EH (cell line): ENCODE measurements at regions not wholly inside any gene's neighbourhood (a gene's known extent, or its start where the extent isn't known, plus 50 kb on each side); places are given as distances from the start of the nearest gene placed in this dataset.
"Not testable (repeated sequence)": the region's sequence is repeated elsewhere in the genome, so short reads cannot be mapped to it uniquely, and the experiment has no call there.

ENCODE experiments used
- DNase-seq: peaks from one replicate; pipeline ENCODE4 v3.0.0-alpha.2; 2015; ENCODE audit warnings: low read depth

DNA sequence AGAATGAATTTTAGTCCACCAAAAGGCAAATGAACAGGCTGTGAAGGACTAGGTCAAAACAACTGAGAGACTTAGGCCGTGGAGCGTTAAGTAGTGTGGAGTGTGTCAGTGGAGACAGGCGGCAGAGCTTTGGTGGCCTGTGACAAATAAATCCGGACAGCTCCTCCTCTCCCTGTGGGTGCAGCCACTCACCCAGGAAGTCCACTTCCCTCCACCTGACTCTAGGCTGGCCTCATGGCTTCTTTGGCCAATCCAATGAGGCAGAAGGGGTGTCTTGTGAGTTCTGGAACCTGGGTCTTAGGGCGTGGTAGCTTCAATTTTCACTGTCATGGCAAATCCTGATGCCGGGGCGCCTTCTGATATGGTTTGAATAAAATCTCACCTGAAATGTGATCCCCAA lies 180.9 kb upstream of the C14orf180 start:
- DNase-seq: no peak

DNA sequence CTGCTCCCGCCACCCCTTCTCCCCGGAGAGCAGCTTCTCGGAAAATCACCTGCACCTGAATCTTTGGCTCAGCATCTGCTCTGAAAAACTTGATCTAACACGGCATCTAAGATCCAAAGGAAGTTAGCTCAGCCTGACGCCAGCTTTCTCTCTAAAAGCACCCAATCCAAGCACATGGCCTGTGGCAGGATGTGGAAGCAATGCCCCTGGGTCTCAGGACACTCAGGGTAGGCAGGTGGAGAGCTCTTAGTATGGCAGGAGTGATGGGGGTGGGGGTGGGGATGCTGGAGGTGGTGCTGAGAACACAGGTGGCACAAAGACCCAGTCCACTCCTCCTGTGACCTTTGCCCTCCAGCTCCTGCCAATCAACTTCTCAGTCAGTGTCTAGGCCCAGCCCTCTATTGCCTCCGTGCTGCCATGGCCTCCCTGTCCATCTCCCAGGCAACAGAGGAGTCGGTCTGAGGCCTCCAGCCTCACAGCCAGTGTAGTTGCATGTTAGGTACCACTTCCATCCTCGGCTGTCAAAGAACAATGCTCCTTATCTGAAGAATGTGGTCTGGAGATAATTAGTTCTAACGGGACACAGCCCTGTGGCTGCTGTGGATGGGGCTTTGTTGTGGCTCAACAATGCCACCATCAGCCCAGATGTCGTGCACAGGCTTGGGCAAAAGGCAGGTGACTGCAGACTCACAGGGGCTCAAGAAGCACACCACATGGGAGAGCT lies 180.0 kb upstream of the C14orf180 start:
- DNase-seq: no peak

DNA sequence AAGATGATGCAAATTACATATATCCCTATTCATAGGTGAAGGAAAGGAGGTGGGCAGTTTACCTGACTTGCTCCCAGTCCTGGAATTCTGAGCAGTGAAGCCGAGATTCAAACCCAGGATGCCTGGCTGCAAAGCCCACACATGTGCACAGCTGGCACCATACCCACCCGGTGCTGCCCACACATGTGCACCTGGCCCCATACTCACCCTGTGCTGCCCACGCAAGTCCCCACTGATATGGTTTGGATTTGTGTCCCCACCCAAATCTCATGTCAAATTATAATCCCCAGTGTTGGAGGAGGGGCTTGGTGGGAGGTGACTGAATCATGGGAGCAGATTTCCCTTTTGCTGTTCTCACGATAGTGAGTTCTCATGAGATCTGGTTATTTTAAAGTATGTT lies 179.2 kb upstream of the C14orf180 start:
- DNase-seq: no peak

DNA sequence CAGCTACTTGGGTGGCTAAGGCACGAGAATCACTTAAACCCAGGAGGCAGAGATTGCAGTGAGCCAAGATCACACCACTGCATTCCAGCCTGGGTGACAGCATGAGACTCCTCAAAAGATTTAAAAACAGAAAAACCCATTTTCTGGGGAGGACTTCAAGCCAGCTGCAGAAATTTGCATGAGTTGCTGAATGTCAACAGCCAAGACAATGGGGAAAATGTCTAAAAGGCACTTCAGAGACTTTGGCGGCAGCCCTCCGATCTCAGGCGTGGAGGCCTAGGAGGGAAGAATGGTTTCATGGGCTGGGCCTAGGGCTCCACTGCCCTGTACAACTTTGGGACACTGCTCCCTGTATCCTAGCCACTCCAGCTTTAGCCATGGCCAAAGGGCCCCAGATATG lies 177.8 kb upstream of the C14orf180 start:
- no peak for DNase-seq

DNA sequence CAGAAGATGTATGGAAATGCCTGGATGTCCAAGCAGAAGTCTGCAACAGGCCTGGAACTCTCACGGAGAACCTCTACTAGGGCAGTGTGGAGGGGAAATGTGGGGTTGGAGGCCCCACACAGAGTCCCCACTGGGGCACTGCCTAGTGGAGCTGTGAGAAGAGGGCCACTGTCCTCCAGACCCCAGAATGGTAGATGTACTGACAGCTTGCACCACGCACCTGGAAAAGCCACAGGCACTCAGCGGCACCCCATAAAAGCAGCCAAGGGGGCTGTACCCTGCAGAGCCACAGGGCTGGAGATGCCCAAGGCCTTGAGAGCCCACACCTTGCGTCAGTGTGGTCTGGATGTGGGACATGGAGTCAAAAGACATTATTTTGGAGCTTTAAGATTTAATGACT lies 177.3 kb upstream of the C14orf180 start:
- DNase-seq: not testable (repeated sequence)

DNA sequence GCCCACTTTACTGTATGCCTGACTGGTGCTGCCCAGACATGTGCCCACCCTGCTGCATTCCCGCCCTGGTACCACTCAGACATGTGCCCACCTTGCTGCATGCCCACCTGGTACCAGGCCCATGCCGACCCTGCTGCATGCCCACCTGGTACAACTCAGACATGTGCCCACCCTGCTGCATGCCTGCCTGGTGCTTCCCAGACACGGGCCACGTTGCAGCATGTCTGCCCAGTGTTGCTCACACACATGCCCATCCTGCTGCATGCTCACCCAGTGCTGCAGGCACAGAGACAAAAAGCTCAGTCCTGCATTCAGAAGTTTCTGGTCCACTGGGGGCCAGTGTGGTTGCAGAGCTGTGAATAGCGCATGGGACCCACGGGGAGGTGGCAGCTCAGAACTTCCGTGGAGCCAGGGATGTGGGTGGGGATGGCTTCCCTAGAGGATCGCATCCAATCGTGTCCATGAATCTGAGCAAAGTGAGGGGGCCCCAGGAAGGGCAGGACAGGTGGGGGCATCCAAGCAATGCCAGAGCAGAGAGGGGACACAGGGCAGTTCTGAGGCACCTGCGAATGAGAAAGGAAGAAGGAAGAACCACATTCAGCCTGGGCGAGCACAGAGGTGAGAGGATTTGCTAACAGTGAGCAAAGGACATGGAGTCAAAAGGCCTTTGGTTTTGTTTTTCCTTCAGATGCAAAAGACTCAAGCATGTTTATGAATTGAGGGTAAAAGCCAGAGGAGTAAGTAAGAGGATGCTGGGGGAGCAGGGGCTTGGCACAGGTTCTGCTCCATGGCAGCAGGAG lies 175.9 kb upstream of the C14orf180 start:
- no peak for DNase-seq

DNA sequence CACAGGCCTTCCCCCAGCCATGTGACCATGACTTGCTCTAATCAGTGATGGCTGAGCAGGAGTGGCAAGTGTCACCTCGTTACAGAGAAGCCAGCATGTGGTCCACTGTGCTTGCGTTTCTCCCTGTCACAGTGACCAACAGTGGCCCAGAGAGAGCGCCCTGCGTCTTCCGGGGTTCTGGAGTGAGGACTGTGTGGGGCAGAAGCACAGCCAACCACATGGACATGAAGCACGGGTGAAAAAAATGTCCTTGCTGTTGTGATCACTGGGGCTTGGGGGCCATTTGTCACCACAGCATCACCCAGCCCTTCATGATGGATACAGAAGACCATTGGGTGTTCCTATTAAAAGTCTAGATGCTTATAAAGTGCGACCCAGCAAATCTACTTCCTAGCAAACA lies 174.6 kb upstream of the C14orf180 start:
- no peak for DNase-seq

DNA sequence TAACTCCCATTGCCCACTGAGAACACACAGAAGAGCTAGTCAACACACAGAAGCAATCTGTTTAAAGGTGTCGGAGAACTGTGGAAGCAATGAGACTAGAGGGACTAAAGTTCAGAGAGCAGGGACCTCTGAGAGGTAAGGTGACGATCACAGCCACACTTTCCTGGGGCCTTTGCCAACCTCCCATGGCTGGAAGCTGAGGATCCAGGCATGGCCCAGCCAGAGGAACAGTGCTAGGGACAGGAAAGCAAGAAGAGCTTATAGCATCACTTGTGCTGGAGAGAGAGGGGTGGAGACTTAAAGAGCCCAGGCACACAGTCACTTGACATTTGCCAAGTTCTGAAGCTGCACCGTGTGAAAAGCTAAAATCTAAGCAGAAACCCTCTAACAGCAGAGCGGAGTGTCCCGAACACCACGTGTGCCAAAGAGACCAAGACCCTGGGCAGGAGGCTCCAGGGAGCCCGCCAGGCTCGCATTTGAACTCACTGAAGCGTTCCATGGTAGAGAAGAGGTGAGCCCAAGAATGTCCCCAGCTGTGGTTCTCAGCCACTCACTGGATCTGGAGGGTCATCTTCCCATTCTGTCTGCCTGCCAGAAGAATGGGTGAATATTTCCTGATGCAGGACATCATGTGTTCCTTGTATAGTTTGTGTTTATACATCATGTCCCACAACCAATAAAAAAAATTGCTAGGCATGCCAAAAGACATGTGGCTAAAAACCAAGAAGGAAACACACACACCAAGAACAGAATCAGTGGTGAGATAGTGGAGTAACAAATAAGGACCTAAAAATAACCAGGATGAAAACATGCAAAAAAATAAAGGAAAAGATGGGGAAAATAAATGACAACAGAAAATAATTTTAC lies 174.0 kb upstream of the C14orf180 start:
- DNase-seq: no peak

DNA sequence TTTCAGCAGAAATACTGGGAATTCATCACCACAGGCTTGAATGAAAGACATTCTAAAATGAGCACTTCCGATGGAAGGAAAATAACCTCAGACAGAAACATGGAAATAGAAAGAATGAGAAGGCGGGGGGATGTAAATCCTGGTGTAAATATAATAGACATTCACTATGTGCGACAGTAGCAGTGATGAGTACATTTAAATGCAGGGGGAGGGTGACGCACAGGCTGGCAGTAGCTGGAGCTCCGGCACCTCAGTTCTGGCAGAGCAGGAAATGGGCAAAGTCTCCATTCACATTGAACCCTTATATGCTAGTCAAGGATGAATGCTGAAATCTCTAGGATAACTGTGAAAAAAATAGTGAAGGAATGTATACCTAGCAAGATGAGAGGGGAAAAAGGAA lies 172.7 kb upstream of the C14orf180 start:
- DNase-seq: no peak

DNA sequence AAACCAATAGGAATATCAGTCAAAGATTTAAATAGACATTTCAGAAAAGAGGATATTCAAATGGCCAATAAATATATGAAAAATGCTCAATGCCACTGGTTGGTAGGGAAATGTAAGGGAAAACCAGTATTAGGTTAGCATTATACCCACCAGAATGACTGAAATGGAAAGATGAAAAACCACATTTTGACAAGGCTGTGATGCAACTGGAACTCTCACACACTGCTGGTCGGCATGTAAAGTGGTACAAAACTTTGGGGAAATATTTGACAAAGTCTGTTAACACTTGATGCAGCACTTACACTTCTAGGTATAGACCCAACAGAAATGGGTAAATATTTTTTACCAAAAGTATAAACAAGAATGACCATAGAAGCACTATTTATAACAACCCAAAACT lies 163.2 kb upstream of the C14orf180 start:
- no peak for DNase-seq

DNA sequence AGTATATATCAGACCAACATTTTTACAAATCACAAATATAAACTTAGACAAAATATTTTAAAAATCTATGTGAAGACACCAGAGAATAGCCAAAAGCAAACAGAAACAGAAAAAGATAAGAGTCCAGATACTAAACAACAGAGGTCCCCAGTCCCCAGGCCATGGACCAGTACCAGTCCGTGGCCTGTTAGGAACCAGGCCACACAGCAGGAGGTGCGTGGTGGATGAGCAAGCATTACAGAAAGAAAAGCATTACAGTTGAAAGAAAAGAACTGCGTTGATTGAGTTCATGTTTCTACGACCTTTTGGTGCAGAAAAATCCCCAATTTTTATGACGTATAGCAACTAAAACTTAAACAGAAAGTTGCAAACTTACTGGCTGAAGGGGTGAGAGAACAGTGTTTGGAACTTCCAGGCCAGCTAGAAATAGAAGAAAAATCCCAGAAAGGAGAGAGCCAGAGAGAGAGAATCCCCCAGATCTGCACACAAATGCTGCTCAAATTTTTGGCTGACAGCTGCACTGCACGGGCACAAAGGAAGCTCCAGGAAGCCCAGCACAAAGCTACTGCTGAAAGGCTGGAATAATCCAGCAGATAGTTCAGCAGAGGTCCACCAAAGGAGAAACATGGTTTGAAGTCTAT lies 159.6 kb upstream of the C14orf180 start:
- no peak for DNase-seq

DNA sequence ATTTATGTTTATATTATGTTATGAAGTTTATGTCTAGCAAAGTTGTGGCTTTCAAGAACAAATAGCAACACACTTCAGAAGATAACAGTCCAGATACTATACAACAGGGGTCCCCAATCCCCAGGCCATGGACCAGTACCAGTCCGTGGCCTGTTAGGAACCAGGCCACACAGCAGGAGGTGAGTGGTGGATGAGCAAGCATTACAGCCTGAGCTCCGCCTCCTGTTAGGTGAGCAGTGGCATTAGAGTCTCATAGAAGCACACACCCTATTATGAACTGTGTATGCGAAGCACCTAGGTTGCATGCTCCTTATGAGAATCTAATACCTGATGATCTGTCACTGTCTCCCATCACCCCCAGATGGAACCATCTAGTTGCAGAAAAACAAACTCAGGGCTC lies 159.0 kb upstream of the C14orf180 start:
- DNase-seq: not testable (repeated sequence)

DNA sequence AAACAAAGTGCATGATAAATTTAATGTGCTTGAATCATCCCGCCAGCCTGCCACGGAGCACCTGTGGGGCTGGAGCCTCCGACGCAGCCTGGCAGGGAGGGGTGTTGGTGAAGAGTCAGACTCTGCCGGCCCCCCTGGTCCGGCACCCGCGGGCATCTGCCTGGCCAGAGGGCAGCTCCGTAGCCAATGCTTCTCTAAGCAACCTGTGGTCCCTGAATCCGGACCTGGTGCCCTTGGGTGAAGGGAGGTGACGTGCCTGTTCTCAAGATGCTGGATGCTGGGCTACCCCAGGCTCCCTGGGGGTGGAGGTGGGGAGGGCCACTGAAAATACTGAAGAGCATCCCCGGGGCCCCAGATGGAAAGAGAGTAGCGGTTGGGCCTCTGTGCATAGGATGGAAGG lies 158.6 kb upstream of the C14orf180 start:
- DNase-seq: no peak

DNA sequence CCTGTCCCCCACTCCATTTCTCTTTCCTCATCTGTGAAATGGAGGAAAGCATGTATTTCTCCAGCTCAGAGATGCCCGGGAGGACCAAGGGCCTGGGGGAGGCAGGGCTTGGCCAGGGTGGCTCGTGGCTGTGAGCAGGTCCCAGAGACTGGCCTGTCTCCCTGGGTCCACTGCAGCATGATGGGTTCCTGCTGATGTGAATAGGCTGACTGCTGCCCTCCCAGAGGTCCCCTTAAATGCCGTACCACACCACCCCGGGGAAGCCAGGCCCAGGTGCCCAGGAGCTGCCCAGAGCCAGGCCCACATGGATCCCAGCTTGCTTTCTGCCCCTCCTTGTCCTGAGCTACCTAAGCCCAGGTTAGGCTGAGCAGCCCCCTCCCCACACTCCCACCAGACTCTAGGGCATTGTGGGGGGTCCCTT lies 158.2 kb upstream of the C14orf180 start:
- no peak for DNase-seq

DNA sequence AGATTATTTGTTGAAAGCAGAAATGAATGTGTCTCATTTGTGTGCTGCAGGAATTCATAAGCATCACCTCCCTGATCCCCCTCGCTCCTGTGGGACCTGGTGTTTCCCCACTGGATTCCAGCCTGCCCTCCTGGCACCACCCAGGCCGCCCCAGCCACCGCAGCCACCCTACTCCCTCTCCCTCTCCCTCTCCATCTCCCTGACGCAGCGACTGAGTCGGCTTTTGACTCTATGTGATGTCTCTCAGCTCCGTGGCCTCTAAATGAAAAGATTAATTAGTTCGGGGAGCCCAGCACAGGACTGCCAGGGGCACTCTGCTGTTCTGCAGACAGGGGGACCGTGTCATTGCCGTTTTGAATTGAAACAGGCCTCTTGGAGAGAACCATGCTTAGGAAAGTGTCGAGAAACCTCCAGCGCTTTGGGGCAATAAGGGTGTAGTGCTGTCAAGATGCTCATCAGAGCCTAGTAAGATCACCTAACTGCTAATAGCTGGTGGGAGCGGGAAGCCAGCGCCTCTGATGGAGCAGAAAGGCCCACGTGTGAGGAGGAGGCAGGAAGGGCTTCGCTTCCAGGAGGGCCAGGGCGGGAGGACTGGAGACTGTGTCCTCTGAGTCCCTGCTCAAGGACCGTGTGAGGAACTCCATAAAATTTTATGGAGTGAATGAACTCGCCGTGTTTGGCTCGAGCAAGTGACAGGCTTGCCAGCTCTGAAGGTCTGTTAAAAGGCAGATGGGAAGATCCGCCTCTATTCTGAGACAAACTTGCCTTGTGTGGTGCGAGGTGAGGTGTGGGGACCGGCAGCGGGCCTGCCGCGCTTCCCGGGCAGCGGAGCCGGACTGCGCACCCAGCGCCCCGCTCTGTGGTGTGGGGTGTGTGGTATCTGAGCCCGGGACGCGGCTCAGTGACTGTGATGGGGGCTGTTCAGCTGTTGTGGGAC lies 157.4 kb upstream of the C14orf180 start:
- DNase-seq: no peak

DNA sequence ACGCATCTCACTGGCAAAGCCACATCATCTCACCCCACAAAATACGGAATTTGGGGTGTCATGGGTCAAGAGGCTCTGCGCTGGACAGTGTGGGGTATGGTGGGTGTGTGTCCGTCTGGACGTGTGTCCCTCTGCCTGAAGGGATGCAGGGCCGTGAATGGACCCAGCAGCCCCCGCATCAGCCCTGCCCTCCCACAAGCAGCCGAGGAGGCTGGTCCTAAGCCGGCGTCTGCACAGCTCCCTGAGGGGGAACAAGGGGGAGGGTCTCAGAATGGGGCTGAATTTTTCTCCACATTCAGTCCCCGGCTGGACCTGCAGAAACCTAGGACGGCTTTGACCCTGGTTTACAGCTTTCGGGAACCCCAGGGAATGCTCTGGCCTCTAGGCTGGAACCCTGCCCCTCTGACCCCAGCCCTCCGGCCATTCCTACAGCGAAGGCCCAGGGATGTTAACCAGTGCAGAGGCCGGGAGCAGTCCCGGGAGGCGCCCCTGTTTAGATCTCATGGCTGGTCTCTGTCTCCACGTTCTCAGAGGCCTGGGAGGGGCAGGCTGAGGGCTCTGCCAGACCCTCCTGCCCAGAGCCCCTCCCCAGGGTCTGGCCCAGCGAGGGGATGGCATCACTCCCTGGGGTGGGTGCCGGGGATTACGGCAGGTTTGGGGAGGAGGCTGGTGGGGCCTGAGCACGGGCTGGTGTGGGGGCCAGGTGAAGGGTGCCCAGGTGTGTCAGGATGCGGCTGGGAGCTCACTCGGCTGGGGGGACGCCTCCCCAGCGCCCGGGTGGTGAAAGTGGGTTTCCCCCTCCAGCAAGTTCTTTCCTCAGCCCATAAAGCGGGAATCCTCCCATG lies 156.5 kb upstream of the C14orf180 start:
- no peak for DNase-seq

DNA sequence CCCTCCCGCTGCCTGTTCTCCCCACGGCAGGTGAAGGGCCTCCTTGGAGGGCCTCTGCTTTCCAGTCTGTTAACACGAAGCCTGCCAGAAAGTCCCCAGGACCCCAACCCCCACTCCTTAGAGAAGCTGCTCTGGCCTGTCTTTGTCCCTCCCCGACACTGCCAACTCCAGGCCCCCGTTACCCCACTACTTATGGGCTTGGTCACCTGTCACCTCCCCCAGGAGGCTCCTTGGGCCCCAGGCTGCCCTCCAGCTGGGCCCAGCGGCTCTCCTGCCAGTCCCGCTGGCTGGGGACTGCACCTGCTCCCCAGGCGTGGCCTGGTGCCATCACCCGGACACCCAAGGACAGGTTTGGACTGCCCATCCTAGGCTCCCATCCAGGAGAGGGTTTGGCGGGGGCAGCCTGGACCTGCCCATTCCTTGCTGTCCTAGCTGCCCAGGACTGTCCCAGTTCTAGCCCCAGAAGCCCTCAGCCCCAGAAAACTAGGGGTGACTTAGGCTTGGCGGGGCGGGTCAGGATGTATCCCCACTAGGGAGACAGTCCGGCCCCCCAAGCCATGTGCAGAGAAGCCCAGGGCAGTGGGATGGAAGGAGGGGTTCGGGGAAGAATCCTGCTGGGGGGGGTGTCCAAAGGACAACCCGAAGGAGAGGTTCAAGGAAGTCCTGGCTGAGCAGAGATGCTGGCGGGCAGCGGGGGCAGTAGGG lies 155.7 kb upstream of the C14orf180 start:
- DNase-seq: no peak

DNA sequence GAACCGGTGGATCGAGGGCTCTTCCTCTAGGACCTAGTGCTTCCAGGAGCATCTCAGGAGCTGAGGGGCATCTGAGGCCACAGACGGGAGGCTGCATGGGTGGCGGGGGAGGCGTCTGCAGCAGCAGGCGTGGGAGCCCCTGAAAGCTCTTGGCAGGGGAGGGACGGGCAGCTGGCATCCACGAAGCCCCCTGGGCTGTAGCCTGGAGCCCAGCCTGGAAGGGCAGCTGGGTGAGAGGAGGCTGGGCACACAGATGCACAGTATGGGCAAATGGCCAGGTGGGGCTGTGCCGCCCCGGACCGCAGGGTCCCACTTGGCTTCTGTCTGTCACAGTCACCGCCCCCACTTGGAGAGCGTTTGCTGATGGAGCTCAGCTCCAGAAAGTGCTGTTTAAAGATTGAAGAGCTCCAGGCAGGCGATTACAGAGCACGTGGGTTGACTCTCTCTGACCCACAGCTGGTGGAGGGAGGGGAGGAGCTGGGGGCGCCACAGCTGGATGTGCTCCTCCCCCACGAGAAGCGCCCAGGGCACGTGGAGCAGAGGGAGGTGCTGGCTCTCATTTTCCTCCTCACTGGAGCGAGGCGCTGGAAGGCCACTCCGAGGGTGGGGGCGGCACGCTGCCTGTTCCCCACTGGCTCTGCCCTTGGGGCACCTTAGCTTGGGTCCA lies 155.0 kb upstream of the C14orf180 start:
- DNase-seq: no peak

DNA sequence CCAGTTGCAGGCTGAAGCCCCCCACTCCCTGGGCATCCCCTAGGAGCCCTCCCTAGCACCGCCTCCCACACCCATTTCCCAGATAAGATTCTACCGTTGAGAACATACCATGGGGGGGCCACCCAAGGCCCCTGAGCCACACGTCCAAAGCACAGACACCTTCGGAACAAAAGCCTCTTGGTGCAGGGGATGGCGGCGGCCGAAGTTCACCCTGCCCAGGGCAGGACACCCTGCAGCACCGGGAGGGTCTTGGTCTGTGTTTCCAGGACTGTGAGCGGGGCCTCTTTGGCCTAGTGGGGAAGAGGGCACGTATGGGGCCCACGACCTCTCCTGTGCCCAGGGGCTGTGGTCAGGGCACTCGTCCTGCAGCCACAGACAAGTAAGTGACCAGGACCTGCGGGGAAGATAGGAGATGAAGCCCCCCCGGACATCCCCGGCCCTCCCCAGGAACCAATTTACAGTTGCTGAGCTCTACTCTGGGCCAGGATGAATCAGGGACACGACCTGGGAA lies 154.3 kb upstream of the C14orf180 start:
- DNase-seq: no peak
